ENCODE measurements at regions not wholly inside any gene's neighbourhood (a gene's known extent, or its start where the extent isn't known, plus 50 kb on each side); places are given as distances from the start of the nearest gene placed in this dataset.

- TF ChIP-seq, protein P1, sequence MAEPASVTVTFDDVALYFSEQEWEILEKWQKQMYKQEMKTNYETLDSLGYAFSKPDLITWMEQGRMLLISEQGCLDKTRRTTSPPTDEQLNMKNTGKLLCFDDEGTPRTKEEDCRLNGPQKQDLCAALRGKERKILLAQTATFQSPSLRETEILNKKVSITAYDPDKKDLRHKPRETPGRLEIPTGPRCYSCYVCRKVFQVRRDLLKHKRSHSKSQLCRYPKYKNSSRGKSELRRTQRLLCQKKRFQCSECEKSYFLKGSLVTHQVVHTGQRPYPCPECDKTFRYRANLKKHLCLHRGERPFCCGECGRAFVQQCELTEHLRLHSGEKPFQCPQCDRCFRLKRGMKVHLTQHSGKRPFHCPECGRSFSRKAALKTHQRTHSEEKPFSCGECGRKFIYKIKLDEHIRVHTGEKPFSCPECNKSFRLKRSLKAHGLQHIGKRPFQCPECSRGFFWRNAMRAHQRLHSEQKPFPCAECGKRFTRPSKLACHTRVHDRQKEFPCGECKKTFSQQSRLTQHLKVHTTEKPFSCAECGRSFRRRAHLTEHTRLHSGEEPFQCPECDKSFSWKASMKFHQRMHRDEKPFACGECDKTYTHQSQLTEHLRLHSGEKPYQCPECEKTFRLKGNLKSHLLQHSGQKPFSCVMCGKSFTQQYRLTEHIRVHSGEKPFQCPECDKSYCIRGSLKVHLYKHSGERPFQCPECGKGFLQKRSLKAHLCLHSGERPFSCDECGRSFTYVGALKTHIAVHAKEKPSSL (CRISPR knock-in tag; conservative IDR thresholded peaks at IDR 0.05): no peak
- TF ChIP-seq, protein P2, sequence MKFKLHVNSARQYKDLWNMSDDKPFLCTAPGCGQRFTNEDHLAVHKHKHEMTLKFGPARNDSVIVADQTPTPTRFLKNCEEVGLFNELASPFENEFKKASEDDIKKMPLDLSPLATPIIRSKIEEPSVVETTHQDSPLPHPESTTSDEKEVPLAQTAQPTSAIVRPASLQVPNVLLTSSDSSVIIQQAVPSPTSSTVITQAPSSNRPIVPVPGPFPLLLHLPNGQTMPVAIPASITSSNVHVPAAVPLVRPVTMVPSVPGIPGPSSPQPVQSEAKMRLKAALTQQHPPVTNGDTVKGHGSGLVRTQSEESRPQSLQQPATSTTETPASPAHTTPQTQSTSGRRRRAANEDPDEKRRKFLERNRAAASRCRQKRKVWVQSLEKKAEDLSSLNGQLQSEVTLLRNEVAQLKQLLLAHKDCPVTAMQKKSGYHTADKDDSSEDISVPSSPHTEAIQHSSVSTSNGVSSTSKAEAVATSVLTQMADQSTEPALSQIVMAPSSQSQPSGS (CRISPR knock-in tag; IDR thresholded peaks at IDR 0.05; ENCODE audit: borderline replicate concordance, low read depth): no peak
- TF ChIP-seq TP53 (CRISPR knock-in tag; IDR thresholded peaks at IDR 0.05): no peak
- TF ChIP-seq NFATC4 (CRISPR knock-in tag; IDR thresholded peaks at IDR 0.05): no peak
- TF ChIP-seq ZNF396 (CRISPR knock-in tag; IDR thresholded peaks at IDR 0.05; ENCODE audit: borderline replicate concordance): no peak
- no peak for TF ChIP-seq ESRRA (CRISPR knock-in tag; IDR thresholded peaks at IDR 0.05; ENCODE audit: borderline replicate concordance)
- TF ChIP-seq JAZF1 (CRISPR knock-in tag; IDR thresholded peaks at IDR 0.05): no peak
- TF ChIP-seq SP1 (CRISPR knock-in tag; conservative IDR thresholded peaks at IDR 0.05): no peak
- no peak for TF ChIP-seq ZNF416 (CRISPR knock-in tag; IDR thresholded peaks at IDR 0.05)
Observed at GRCh38 chr13:33479105-33479504, 193.6 kb upstream of the STARD13 start (continued).

DNA sequence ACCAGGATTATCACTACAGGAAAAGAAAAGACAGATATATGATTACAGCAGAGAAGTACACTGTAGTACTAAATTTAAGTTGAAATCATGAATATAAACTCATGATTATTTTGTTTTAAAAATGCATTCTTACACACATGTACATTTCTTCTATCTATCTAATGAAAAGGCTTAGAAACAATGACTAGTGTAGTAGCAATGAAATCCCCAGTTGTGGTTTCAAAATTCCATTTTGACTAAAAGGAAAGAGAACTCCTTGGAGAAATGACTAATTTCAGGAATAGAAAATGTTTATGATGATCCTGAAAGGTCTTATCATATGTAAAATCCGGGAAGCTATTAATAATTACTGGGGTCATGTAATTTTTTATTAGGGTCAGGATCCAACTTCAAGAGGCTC lies 195.0 kb upstream of the STARD13 start:
- Mint-ChIP-seq H3K9me3 (peaks cover 67% of the 10 kb centered on the region), H3K36me3 (peaks cover 40% of the 10 kb centered on the region), H3K27ac (no peak overlapping the region), H3K4me3 (no peak overlapping the region), H3K4me1 (peaks cover under 1% of the 10 kb centered on the region; the same call in 1 of the 2 replicates), H3K27me3 (ENCODE audit: low read depth) (peaks cover 3% of the 10 kb centered on the region; the same call in 1 of the 2 replicates)
- ATAC-seq (no peak), DNase-seq (ENCODE audit: low spot score) (no peak)
- ChIA-PET POLR2A (no interaction called here), CTCF (no interaction called here)
- no peak for TF ChIP-seq SMAD4 (CRISPR knock-in tag; IDR thresholded peaks at IDR 0.05)
- TF ChIP-seq IRF2 (CRISPR knock-in tag; IDR thresholded peaks at IDR 0.05; ENCODE audit: borderline replicate concordance, low read depth): no peak
- TF ChIP-seq, protein P3, sequence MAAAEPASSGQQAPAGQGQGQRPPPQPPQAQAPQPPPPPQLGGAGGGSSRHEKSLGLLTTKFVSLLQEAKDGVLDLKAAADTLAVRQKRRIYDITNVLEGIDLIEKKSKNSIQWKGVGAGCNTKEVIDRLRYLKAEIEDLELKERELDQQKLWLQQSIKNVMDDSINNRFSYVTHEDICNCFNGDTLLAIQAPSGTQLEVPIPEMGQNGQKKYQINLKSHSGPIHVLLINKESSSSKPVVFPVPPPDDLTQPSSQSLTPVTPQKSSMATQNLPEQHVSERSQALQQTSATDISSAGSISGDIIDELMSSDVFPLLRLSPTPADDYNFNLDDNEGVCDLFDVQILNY (CRISPR knock-in tag; IDR thresholded peaks at IDR 0.05): no peak
- no peak for TF ChIP-seq CREM (CRISPR knock-in tag; IDR thresholded peaks at IDR 0.05)
- TF ChIP-seq GABPB1 (CRISPR knock-in tag; IDR thresholded peaks at IDR 0.05): no peak
- no peak for TF ChIP-seq E2F1 (CRISPR knock-in tag; IDR thresholded peaks at IDR 0.05)
- TF ChIP-seq ATF1 (CRISPR knock-in tag; IDR thresholded peaks at IDR 0.05): no peak
- TF ChIP-seq TP53 (CRISPR knock-in tag; IDR thresholded peaks at IDR 0.05): no peak
- no peak for TF ChIP-seq ZBTB21 (CRISPR knock-in tag; IDR thresholded peaks at IDR 0.05; ENCODE audit: borderline replicate concordance)
- no peak for TF ChIP-seq NR3C1 (CRISPR knock-in tag; conservative IDR thresholded peaks at IDR 0.05; ENCODE audit: low read depth)
- TF ChIP-seq AR (CRISPR knock-in tag; IDR thresholded peaks at IDR 0.05): no peak
- TF ChIP-seq CREB1 (CRISPR knock-in tag; IDR thresholded peaks at IDR 0.05): no peak
- TF ChIP-seq MXD4 (CRISPR knock-in tag; IDR thresholded peaks at IDR 0.05; ENCODE audit: borderline replicate concordance): no peak
